ENCODE measurements at regions not wholly inside any gene's neighbourhood (a gene's known extent, or its start where the extent isn't known, plus 50 kb on each side); places are given as distances from the start of the nearest gene placed in this dataset.

- Histone ChIP-seq H3K9me3 (ENCODE audit: control insufficient read depth, low read length) (no peaks in the 10 kb centered on the region), H3K4me1 (ENCODE audit: control insufficient read depth, insufficient read depth, low read length) (no peaks in the 10 kb centered on the region), H3K27ac (ENCODE audit: insufficient read depth, low read depth, low read length, poor library complexity, severe bottlenecking) (no peak overlapping the region), H3K36me3 (ENCODE audit: control insufficient read depth, insufficient read depth, low read length) (no peaks in the 10 kb centered on the region), H3K4me3 (ENCODE audit: insufficient read depth, low read depth, low read length) (no peak overlapping the region), H3K27me3 (ENCODE audit: control insufficient read depth, insufficient read depth, low read length, poor library complexity, severe bottlenecking) (no peaks in the 10 kb centered on the region)
- WGBS, 2 experiments, result 87 to 88% methylated on average over 22 to 23 of the region's 23 CpGs
These were observed 1654.2 kb upstream of the SLC39A10 start for GRCh38 chr2:194002699-194003368.

GRCh38 chr2:193990868-193991267 lies 1666.2 kb upstream of the SLC39A10 start:
- Histone ChIP-seq H3K27ac (ENCODE audit: insufficient read depth, low read depth, low read length, poor library complexity, severe bottlenecking) (no peak overlapping the region), H3K9me3 (ENCODE audit: control insufficient read depth, low read length) (no peaks in the 10 kb centered on the region), H3K4me1 (ENCODE audit: control insufficient read depth, insufficient read depth, low read length) (no peaks in the 10 kb centered on the region), H3K4me3 (ENCODE audit: insufficient read depth, low read depth, low read length) (no peak overlapping the region), H3K27me3 (ENCODE audit: control insufficient read depth, insufficient read depth, low read length, poor library complexity, severe bottlenecking) (no peaks in the 10 kb centered on the region), H3K36me3 (ENCODE audit: control insufficient read depth, insufficient read depth, low read length) (no peaks in the 10 kb centered on the region)
- 63 to 68% methylated on average over 3 to 4 of the region's 4 CpGs for WGBS, 2 experiments

- H3K4me1 ChIP-seq (ENCODE audit: control insufficient read depth, insufficient read depth, low read length), result no peaks in the 10 kb centered on the region
- WGBS, 2 experiments, result 94 to 96% methylated on average over 2 of the region's 2 CpGs
- no peak overlapping the region for H3K4me3 ChIP-seq (ENCODE audit: insufficient read depth, low read depth, low read length)
- no peak overlapping the region for H3K27ac ChIP-seq (ENCODE audit: insufficient read depth, low read depth, low read length, poor library complexity, severe bottlenecking)
- no peaks in the 10 kb centered on the region for H3K9me3 ChIP-seq (ENCODE audit: control insufficient read depth, low read length)
- no peaks in the 10 kb centered on the region for H3K27me3 ChIP-seq (ENCODE audit: control insufficient read depth, insufficient read depth, low read length, poor library complexity, severe bottlenecking)
- H3K36me3 ChIP-seq (ENCODE audit: control insufficient read depth, insufficient read depth, low read length), result no peaks in the 10 kb centered on the region
These were observed 1667.4 kb upstream of the SLC39A10 start for GRCh38 chr2:193989645-193990044.

GRCh38 chr2:193988784-193989183 lies 1668.2 kb upstream of the SLC39A10 start:
- 71 to 82% methylated on average over 1 of the region's 1 CpG for WGBS, 2 experiments
- Histone ChIP-seq H3K4me3 (ENCODE audit: insufficient read depth, low read depth, low read length) (no peak overlapping the region), H3K27ac (ENCODE audit: insufficient read depth, low read depth, low read length, poor library complexity, severe bottlenecking) (no peak overlapping the region), H3K4me1 (ENCODE audit: control insufficient read depth, insufficient read depth, low read length) (no peaks in the 10 kb centered on the region), H3K36me3 (ENCODE audit: control insufficient read depth, insufficient read depth, low read length) (no peaks in the 10 kb centered on the region), H3K27me3 (ENCODE audit: control insufficient read depth, insufficient read depth, low read length, poor library complexity, severe bottlenecking) (no peaks in the 10 kb centered on the region), H3K9me3 (ENCODE audit: control insufficient read depth, low read length) (no peaks in the 10 kb centered on the region)

GRCh38 chr2:193985272-193985671 lies 1671.8 kb upstream of the SLC39A10 start:
- no peaks in the 10 kb centered on the region for H3K9me3 ChIP-seq (ENCODE audit: control insufficient read depth, low read length)
- no peak overlapping the region for H3K4me3 ChIP-seq (ENCODE audit: insufficient read depth, low read depth, low read length)
- 80% methylated on average over 1 of the region's 2 CpGs; no CpG with 5 or more reads in 1 of the 2 experiments for WGBS, 2 experiments
- H3K36me3 ChIP-seq (ENCODE audit: control insufficient read depth, insufficient read depth, low read length), result no peaks in the 10 kb centered on the region
- H3K27ac ChIP-seq (ENCODE audit: insufficient read depth, low read depth, low read length, poor library complexity, severe bottlenecking), result no peak overlapping the region
- H3K27me3 ChIP-seq (ENCODE audit: control insufficient read depth, insufficient read depth, low read length, poor library complexity, severe bottlenecking), result no peaks in the 10 kb centered on the region
- H3K4me1 ChIP-seq (ENCODE audit: control insufficient read depth, insufficient read depth, low read length), result no peaks in the 10 kb centered on the region

GRCh38 chr2:193980599-193980998 lies 1676.4 kb upstream of the SLC39A10 start:
- Histone ChIP-seq H3K9me3 (ENCODE audit: control insufficient read depth, low read length) (no peaks in the 10 kb centered on the region), H3K36me3 (ENCODE audit: control insufficient read depth, insufficient read depth, low read length) (no peaks in the 10 kb centered on the region), H3K4me1 (ENCODE audit: control insufficient read depth, insufficient read depth, low read length) (no peaks in the 10 kb centered on the region), H3K27me3 (ENCODE audit: control insufficient read depth, insufficient read depth, low read length, poor library complexity, severe bottlenecking) (no peaks in the 10 kb centered on the region), H3K4me3 (ENCODE audit: insufficient read depth, low read depth, low read length) (no peak overlapping the region), H3K27ac (ENCODE audit: insufficient read depth, low read depth, low read length, poor library complexity, severe bottlenecking) (no peak overlapping the region)
- WGBS, 2 experiments, result 2 to 10% methylated on average over 3 of the region's 4 CpGs

- Histone ChIP-seq H3K27me3 (ENCODE audit: control insufficient read depth, insufficient read depth, low read length, poor library complexity, severe bottlenecking) (no peaks in the 10 kb centered on the region), H3K27ac (ENCODE audit: insufficient read depth, low read depth, low read length, poor library complexity, severe bottlenecking) (no peak overlapping the region), H3K9me3 (ENCODE audit: control insufficient read depth, low read length) (no peaks in the 10 kb centered on the region), H3K4me3 (ENCODE audit: insufficient read depth, low read depth, low read length) (no peak overlapping the region), H3K36me3 (ENCODE audit: control insufficient read depth, insufficient read depth, low read length) (no peaks in the 10 kb centered on the region), H3K4me1 (ENCODE audit: control insufficient read depth, insufficient read depth, low read length) (no peaks in the 10 kb centered on the region)
- 87% methylated on average over 4 of the region's 6 CpGs for WGBS, 2 experiments
These were observed 1683.2 kb upstream of the SLC39A10 start for GRCh38 chr2:193973781-193974180.

GRCh38 chr2:193966590-193966989 lies 1690.4 kb upstream of the SLC39A10 start:
- H3K9me3 ChIP-seq (ENCODE audit: control insufficient read depth, low read length), result no peaks in the 10 kb centered on the region
- H3K36me3 ChIP-seq (ENCODE audit: control insufficient read depth, insufficient read depth, low read length), result no peaks in the 10 kb centered on the region
- no peaks in the 10 kb centered on the region for H3K27me3 ChIP-seq (ENCODE audit: control insufficient read depth, insufficient read depth, low read length, poor library complexity, severe bottlenecking)
- H3K27ac ChIP-seq (ENCODE audit: insufficient read depth, low read depth, low read length, poor library complexity, severe bottlenecking), result no peak overlapping the region
- H3K4me3 ChIP-seq (ENCODE audit: insufficient read depth, low read depth, low read length), result no peak overlapping the region
- H3K4me1 ChIP-seq (ENCODE audit: control insufficient read depth, insufficient read depth, low read length), result peaks cover 4% of the 10 kb centered on the region

- no peaks in the 10 kb centered on the region for H3K9me3 ChIP-seq (ENCODE audit: control insufficient read depth, low read length)
- H3K4me3 ChIP-seq (ENCODE audit: insufficient read depth, low read depth, low read length), result no peak overlapping the region
- no peaks in the 10 kb centered on the region for H3K27me3 ChIP-seq (ENCODE audit: control insufficient read depth, insufficient read depth, low read length, poor library complexity, severe bottlenecking)
- no peak overlapping the region for H3K27ac ChIP-seq (ENCODE audit: insufficient read depth, low read depth, low read length, poor library complexity, severe bottlenecking)
- H3K4me1 ChIP-seq (ENCODE audit: control insufficient read depth, insufficient read depth, low read length), result peaks cover 4% of the 10 kb centered on the region
- H3K36me3 ChIP-seq (ENCODE audit: control insufficient read depth, insufficient read depth, low read length), result no peaks in the 10 kb centered on the region
- WGBS, 2 experiments, result 48 to 69% methylated on average over 2 to 4 of the region's 4 CpGs
These were observed 1691.8 kb upstream of the SLC39A10 start for GRCh38 chr2:193965263-193965662.

GRCh38 chr2:193963472-193964119 lies 1693.4 kb upstream of the SLC39A10 start:
- H3K27ac ChIP-seq (ENCODE audit: insufficient read depth, low read depth, low read length, poor library complexity, severe bottlenecking), result no peak overlapping the region
- 59 to 64% methylated on average over 3 to 4 of the region's 4 CpGs for WGBS, 2 experiments

More at GRCh38 chr2:193963472-193964119, 1693.4 kb upstream of the SLC39A10 start:
- no peaks in the 10 kb centered on the region for H3K27me3 ChIP-seq (ENCODE audit: control insufficient read depth, insufficient read depth, low read length, poor library complexity, severe bottlenecking)
- H3K36me3 ChIP-seq (ENCODE audit: control insufficient read depth, insufficient read depth, low read length), result no peaks in the 10 kb centered on the region
- no peaks in the 10 kb centered on the region for H3K9me3 ChIP-seq (ENCODE audit: control insufficient read depth, low read length)
- no peak overlapping the region for H3K4me3 ChIP-seq (ENCODE audit: insufficient read depth, low read depth, low read length)
- H3K4me1 ChIP-seq (ENCODE audit: control insufficient read depth, insufficient read depth, low read length), result peaks cover 4% of the 10 kb centered on the region
